ENCODE measurements at regions not wholly inside any gene's neighbourhood (a gene's known extent, or its start where the extent isn't known, plus 50 kb on each side); places are given as distances from the start of the nearest gene placed in this dataset.

DNA sequence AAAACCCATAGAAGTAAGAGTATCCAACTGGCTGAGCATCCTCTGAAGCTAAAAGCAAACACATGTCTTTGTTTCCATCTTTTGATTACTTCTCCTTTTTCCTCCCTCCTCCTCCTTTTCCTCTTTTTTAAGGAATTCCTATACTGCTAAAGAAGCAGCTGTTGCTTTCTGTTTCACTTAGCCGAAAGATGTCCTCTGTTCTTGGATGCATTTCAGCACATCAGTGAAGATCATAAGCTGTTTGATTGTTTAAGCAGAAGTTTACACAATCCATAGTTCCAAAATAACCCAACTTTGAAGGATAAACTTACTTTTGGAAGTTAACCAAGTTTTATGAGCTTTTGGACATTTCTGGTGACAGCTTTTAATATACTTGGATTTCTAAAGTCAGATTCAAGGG lies 55.1 kb upstream of the TNIP3 start:
- no peaks in the 10 kb centered on the region for H3K27me3 ChIP-seq (ENCODE audit: control insufficient read depth, insufficient read depth, low read length)
- H3K4me3 ChIP-seq (ENCODE audit: low read length in 3 of 3), result no peak overlapping the region
- no peaks in the 10 kb centered on the region for H3K4me1 ChIP-seq (ENCODE audit: control insufficient read depth in 2 of 3, insufficient read depth in 2 of 3, low read depth in 1 of 3, low read length in 3 of 3)
- FAIRE-seq (no peak), DNase-seq (peak in 1 of 5 donors; percentile 28)
- no peak overlapping the region for H3K27ac ChIP-seq (ENCODE audit: low read depth in 2 of 2, low read length in 2 of 2)
- no peaks in the 10 kb centered on the region for H3K9me3 ChIP-seq (ENCODE audit: control insufficient read depth in 2 of 3, insufficient read depth in 1 of 3, low read length in 3 of 3)
- intact Hi-C loops (cut with DNase I), result no loop called here
- H3K36me3 ChIP-seq (ENCODE audit: control insufficient read depth in 2 of 3, insufficient read depth in 3 of 3, low read length in 3 of 3), result no peaks in the 10 kb centered on the region
- TF ChIP-seq, protein P1, sequence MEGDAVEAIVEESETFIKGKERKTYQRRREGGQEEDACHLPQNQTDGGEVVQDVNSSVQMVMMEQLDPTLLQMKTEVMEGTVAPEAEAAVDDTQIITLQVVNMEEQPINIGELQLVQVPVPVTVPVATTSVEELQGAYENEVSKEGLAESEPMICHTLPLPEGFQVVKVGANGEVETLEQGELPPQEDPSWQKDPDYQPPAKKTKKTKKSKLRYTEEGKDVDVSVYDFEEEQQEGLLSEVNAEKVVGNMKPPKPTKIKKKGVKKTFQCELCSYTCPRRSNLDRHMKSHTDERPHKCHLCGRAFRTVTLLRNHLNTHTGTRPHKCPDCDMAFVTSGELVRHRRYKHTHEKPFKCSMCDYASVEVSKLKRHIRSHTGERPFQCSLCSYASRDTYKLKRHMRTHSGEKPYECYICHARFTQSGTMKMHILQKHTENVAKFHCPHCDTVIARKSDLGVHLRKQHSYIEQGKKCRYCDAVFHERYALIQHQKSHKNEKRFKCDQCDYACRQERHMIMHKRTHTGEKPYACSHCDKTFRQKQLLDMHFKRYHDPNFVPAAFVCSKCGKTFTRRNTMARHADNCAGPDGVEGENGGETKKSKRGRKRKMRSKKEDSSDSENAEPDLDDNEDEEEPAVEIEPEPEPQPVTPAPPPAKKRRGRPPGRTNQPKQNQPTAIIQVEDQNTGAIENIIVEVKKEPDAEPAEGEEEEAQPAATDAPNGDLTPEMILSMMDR (IDR thresholded peaks at IDR 0.05; ENCODE audit: borderline replicate concordance, extremely low read depth, insufficient read depth), result no peak
- no peak overlapping the region for H3K9ac ChIP-seq (ENCODE audit: low read length in 3 of 3)

DNA sequence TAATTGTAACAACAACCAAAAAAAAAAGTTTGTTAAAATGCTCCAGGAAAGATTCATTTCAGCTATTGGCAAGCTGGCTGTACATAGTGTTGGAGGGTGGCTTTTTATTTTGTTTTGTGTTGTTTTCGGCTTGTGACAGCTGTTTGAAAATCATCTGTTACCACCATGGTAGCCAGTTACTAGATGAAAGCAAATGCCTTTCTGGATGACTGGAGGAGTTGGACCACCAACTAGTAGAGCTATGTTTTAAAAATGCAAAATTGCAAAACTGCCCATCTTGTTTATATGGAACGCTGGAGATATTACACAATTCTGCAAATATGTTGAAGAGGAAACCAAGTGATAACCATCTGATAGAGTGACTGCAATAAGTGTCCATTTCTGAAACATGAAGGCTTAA lies 53.2 kb upstream of the TNIP3 start:
- Histone ChIP-seq H3K36me3 (ENCODE audit: control insufficient read depth in 2 of 3, insufficient read depth in 3 of 3, low read length in 3 of 3) (no peaks in the 10 kb centered on the region), H3K9ac (ENCODE audit: low read length in 3 of 3) (no peak overlapping the region), H3K4me1 (ENCODE audit: control insufficient read depth in 2 of 3, insufficient read depth in 2 of 3, low read depth in 1 of 3, low read length in 3 of 3) (no peaks in the 10 kb centered on the region), H3K4me3 (ENCODE audit: low read length in 3 of 3) (no peak overlapping the region), H3K9me3 (ENCODE audit: control insufficient read depth in 2 of 3, insufficient read depth in 1 of 3, low read length in 3 of 3) (no peaks in the 10 kb centered on the region), H3K27me3 (ENCODE audit: control insufficient read depth, insufficient read depth, low read length) (no peaks in the 10 kb centered on the region), H3K27ac (ENCODE audit: low read depth in 2 of 2, low read length in 2 of 2) (no peak overlapping the region)
- TF ChIP-seq, protein P1 (IDR thresholded peaks at IDR 0.05; ENCODE audit: borderline replicate concordance, extremely low read depth, insufficient read depth), result no peak
- intact Hi-C loops (cut with DNase I), result no loop called here
- FAIRE-seq, result no peak
- DNase-seq, result no peak

DNA sequence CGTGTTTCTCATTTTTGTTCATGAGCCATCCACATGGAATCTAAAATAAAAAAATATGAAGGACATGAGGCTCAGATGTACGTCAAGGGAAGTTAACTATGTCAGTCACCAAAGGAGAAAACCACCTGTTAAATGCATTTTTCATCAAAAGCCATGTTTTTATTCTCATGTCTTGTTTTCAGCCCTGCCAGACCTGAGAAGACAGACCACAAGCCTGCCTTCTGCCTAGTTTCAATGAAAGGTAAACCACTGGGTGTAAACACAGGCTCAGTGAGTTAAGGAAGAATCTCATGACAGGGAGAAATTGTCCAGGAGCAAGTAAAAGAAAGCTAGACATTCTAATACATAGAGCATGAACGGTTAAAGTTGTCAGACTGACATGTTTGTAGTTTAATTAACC lies 52.3 kb upstream of the TNIP3 start:
- no peaks in the 10 kb centered on the region for H3K27me3 ChIP-seq (ENCODE audit: control insufficient read depth, insufficient read depth, low read length)
- no peak for FAIRE-seq
- DNase-seq, result no peak
- H3K27ac ChIP-seq (ENCODE audit: low read depth in 2 of 2, low read length in 2 of 2), result no peak overlapping the region
- intact Hi-C loops (cut with DNase I), result no loop called here
- no peaks in the 10 kb centered on the region for H3K4me1 ChIP-seq (ENCODE audit: control insufficient read depth in 2 of 3, insufficient read depth in 2 of 3, low read depth in 1 of 3, low read length in 3 of 3)
- H3K9ac ChIP-seq (ENCODE audit: low read length in 3 of 3), result no peak overlapping the region
- H3K4me3 ChIP-seq (ENCODE audit: low read length in 3 of 3), result no peak overlapping the region
- H3K9me3 ChIP-seq (ENCODE audit: control insufficient read depth in 2 of 3, insufficient read depth in 1 of 3, low read length in 3 of 3), result no peaks in the 10 kb centered on the region
- TF ChIP-seq, protein P1 (IDR thresholded peaks at IDR 0.05; ENCODE audit: borderline replicate concordance, extremely low read depth, insufficient read depth), result no peak
- no peaks in the 10 kb centered on the region for H3K36me3 ChIP-seq (ENCODE audit: control insufficient read depth in 2 of 3, insufficient read depth in 3 of 3, low read length in 3 of 3)

GRCh38 chr4:121213940-121214339 lies 49.8 kb upstream of the TNIP3 start:
- DNase-seq, result no peak
- intact Hi-C loops (cut with DNase I), result no loop called here
- no peak overlapping the region for H3K9ac ChIP-seq (ENCODE audit: low read length in 3 of 3)
- no peak overlapping the region for H3K27ac ChIP-seq (ENCODE audit: low read depth in 2 of 2, low read length in 2 of 2)
- no peaks in the 10 kb centered on the region for H3K9me3 ChIP-seq (ENCODE audit: control insufficient read depth in 2 of 3, insufficient read depth in 1 of 3, low read length in 3 of 3)
- TF ChIP-seq, protein P1 (IDR thresholded peaks at IDR 0.05; ENCODE audit: borderline replicate concordance, extremely low read depth, insufficient read depth), result no peak
- no peaks in the 10 kb centered on the region for H3K4me1 ChIP-seq (ENCODE audit: control insufficient read depth in 2 of 3, insufficient read depth in 2 of 3, low read depth in 1 of 3, low read length in 3 of 3)
- no peaks in the 10 kb centered on the region for H3K27me3 ChIP-seq (ENCODE audit: control insufficient read depth, insufficient read depth, low read length)
- no peak for FAIRE-seq
- no peak overlapping the region for H3K4me3 ChIP-seq (ENCODE audit: low read length in 3 of 3)
- no peaks in the 10 kb centered on the region for H3K36me3 ChIP-seq (ENCODE audit: control insufficient read depth in 2 of 3, insufficient read depth in 3 of 3, low read length in 3 of 3)

Data from kidney (tissue), 13 donors.